ENCODE measurements at regions not wholly inside any gene's neighbourhood (a gene's known extent, or its start where the extent isn't known, plus 50 kb on each side); places are given as distances from the start of the nearest gene placed in this dataset.

DNA sequence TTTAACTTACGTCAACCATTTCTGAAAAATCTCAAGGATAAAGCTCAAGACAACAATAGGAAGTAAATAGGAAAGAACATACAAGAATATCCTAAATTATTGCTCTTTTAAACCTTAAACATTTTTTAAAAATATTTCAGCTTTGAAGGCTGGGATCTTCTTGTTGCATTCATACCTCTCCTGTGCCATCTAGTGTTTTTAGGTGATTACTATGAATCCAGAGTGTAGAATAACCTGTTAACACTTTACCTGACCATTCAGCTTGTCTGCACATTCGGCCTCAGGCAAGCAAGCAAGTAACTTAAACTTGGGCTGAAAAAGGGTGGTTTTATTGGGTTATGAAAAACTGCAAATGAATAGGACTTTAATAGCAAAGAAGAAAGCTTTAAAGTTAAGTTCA is 507.8 kb upstream of the INTU start:
- intact Hi-C loops (cut with DNase I; ENCODE audit: low total_unique reads), result no loop called here
- H3K4me1 ChIP-seq, result no peaks in the 10 kb centered on the region
- no peak overlapping the region for H3K4me3 ChIP-seq
- peaks cover 0 to 23% (median 7%) of the 10 kb centered on the region in 8 donors for H3K9me3 ChIP-seq
- no peak overlapping the region for H3K27ac ChIP-seq
- 75 to 90% (median 86%) methylated on average over 2 of the region's 2 CpGs for WGBS, 5 donors
- H3K27me3 ChIP-seq (replicated peaks in 1 of 7), result no peaks in the 10 kb centered on the region
- TF ChIP-seq, protein P1, sequence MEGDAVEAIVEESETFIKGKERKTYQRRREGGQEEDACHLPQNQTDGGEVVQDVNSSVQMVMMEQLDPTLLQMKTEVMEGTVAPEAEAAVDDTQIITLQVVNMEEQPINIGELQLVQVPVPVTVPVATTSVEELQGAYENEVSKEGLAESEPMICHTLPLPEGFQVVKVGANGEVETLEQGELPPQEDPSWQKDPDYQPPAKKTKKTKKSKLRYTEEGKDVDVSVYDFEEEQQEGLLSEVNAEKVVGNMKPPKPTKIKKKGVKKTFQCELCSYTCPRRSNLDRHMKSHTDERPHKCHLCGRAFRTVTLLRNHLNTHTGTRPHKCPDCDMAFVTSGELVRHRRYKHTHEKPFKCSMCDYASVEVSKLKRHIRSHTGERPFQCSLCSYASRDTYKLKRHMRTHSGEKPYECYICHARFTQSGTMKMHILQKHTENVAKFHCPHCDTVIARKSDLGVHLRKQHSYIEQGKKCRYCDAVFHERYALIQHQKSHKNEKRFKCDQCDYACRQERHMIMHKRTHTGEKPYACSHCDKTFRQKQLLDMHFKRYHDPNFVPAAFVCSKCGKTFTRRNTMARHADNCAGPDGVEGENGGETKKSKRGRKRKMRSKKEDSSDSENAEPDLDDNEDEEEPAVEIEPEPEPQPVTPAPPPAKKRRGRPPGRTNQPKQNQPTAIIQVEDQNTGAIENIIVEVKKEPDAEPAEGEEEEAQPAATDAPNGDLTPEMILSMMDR (IDR thresholded peaks at IDR 0.05 in 8 of 11, conservative IDR thresholded peaks at IDR 0.05 in 3 of 11), result no peak
- TF ChIP-seq POLR2AphosphoS5 (IDR thresholded peaks at IDR 0.05), result no peak
- no peak for TF ChIP-seq POLR2A (IDR thresholded peaks at IDR 0.05)
- no peaks in the 10 kb centered on the region for H3K36me3 ChIP-seq
- DNase-seq, result no peak

DNA sequence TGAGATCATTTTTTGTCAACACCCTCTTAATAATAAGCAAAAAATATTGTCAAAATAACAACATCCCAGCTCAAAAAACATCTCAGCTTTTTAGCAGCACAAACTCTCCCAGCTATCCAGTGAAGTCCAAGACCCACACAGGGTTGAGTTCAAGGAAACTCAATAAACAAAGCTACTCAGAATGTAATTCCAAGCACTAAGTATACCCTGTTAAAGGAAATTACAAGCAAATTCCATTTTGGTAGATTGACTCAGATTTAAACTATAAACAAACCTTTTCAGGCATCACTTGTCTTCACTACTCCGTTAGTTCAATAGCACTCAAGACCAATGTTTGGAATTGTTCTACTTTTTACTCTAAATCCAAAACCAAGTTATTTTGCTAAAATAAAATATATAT is 506.0 kb upstream of the INTU start:
- H3K4me1 ChIP-seq, result no peaks in the 10 kb centered on the region

DNA sequence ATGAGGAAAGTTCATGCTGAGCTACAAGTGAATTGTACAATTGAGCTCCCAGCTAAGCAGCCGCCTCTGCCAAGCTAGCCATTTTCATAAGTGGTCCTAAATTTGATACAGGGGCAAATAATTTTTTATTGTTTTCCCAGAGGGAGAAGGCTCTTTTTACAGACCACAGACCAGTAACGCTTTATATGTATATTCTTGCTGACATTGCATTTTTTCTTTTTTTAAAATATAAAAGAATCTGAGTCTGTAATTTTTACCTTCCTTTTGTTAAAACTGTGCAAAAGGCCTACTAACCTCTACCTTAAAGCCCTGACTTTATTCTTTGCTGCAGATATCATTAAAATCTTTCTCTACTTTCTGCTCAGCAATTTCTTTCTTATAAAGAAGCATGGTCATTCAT is 501.2 kb upstream of the INTU start:
- H3K27me3 ChIP-seq (replicated peaks in 1 of 7), result no peaks in the 10 kb centered on the region
- H3K4me3 ChIP-seq, result no peak overlapping the region
- H3K36me3 ChIP-seq, result no peaks in the 10 kb centered on the region
- intact Hi-C loops (cut with DNase I; ENCODE audit: low total_unique reads), result no loop called here
- H3K4me1 ChIP-seq, result no peaks in the 10 kb centered on the region
- no peak for DNase-seq
- H3K9me3 ChIP-seq, result peaks cover 0 to 8% (median 0%) of the 10 kb centered on the region in 8 donors
- 91 to 97% (median 95%) methylated on average over 2 of the region's 2 CpGs for WGBS, 5 donors
- TF ChIP-seq POLR2AphosphoS5 (IDR thresholded peaks at IDR 0.05) (no peak), POLR2A (IDR thresholded peaks at IDR 0.05) (no peak)
- H3K27ac ChIP-seq, result no peak overlapping the region

More for the DNA sequence above, 506.0 kb upstream of the INTU start:
- H3K27me3 ChIP-seq (replicated peaks in 1 of 7), result no peaks in the 10 kb centered on the region
- H3K27ac ChIP-seq, result no peak overlapping the region
- 85 to 98% (median 92%) methylated on average over 1 of the region's 1 CpG for WGBS, 5 donors
- intact Hi-C loops (cut with DNase I; ENCODE audit: low total_unique reads), result no loop called here
- peaks cover 0 to 19% (median 9%) of the 10 kb centered on the region in 8 donors for H3K9me3 ChIP-seq
- no peaks in the 10 kb centered on the region for H3K36me3 ChIP-seq
- no peak for DNase-seq
- H3K4me3 ChIP-seq, result no peak overlapping the region
- TF ChIP-seq POLR2AphosphoS5 (IDR thresholded peaks at IDR 0.05) (no peak), POLR2A (IDR thresholded peaks at IDR 0.05) (no peak)
- TF ChIP-seq, protein P1 (IDR thresholded peaks at IDR 0.05 in 8 of 11, conservative IDR thresholded peaks at IDR 0.05 in 3 of 11), result no peak

DNA sequence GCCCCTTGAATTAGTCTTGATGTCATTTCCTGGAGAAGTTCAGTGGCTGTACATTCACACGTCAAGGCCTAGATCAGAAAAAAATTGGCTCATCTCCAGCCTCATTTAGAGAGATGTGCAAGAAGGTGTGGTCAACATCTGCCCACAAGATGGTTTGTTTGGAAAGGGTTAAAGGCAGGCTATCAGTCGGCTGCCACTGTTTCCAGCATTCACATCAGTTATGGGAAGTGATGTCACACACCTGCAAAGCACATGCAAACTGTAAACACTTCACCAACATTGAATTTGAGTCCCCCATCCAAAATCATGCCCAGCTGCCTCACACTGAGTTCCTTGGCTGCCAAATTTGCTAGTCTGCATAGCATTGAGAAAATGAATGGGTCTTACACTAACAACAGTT is 498.3 kb upstream of the INTU start:
- DNase-seq, result no peak
- peaks cover 0 to 4% (median 0%) of the 10 kb centered on the region in 8 donors for H3K9me3 ChIP-seq
- TF ChIP-seq, protein P1 (IDR thresholded peaks at IDR 0.05 in 8 of 11, conservative IDR thresholded peaks at IDR 0.05 in 3 of 11), result no peak
- TF ChIP-seq POLR2AphosphoS5 (IDR thresholded peaks at IDR 0.05), result no peak
- TF ChIP-seq POLR2A (IDR thresholded peaks at IDR 0.05), result no peak
- H3K27ac ChIP-seq, result no peak overlapping the region
- WGBS, 5 donors, result 31 to 39% (median 34%) methylated on average over 2 of the region's 2 CpGs
- no peaks in the 10 kb centered on the region for H3K27me3 ChIP-seq (replicated peaks in 1 of 7)
- no peaks in the 10 kb centered on the region for H3K36me3 ChIP-seq
- no peak overlapping the region for H3K4me3 ChIP-seq
- H3K4me1 ChIP-seq, result no peaks in the 10 kb centered on the region
- intact Hi-C loops (cut with DNase I; ENCODE audit: low total_unique reads), result no loop called here

DNA sequence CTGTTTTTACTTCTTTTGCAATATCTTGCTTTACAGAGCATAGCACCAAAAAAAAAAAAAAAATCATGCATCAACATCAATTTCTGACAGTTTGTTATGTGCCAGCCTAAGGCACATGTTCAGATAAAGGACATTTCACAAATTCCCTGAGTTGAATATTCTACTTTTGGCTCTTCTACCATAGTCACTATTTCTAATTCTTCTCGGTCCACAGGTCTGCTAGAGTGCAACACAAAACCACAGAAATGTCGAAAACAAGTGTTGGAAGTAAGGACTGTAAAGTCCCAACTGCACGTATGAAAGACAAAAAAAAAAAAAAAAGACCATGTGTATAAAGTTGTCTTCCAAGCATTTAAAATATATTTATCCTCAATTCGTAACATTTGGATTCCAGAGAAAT is 494.2 kb upstream of the INTU start:
- no peaks in the 10 kb centered on the region for H3K36me3 ChIP-seq
- no peaks in the 10 kb centered on the region for H3K9me3 ChIP-seq
- no peaks in the 10 kb centered on the region for H3K4me1 ChIP-seq
- no peak for TF ChIP-seq POLR2AphosphoS5 (IDR thresholded peaks at IDR 0.05)
- no peaks in the 10 kb centered on the region for H3K27me3 ChIP-seq (replicated peaks in 1 of 7)
- intact Hi-C loops (cut with DNase I; ENCODE audit: low total_unique reads), result no loop called here
- no peak for DNase-seq
- H3K27ac ChIP-seq, result no peak overlapping the region
- no peak overlapping the region for H3K4me3 ChIP-seq
- 75 to 84% (median 81%) methylated on average over 4 of the region's 4 CpGs for WGBS, 5 donors

Data from spleen (tissue), 11 donors.